GM23338 (cell line): ENCODE measurements at regions not wholly inside any gene's neighbourhood (a gene's known extent, or its start where the extent isn't known, plus 50 kb on each side); places are given as distances from the start of the nearest gene placed in this dataset.

Experiments
- ATAC-seq: fragments of 200-7000 bp; cut with Tn5 transposase; 3 replicates; pipeline ENCODE4 v1.9.1; 2020
- DNase-seq: peaks from one replicate; pipeline ENCODE4 v3.0.0-alpha.2; 2015; ENCODE audit warnings: low spot score
- H2AFZ ChIP-seq: fragments of 200-600 bp; sonication (generic); 2 replicates; pipeline ENCODE4 v1.8.0; 2016; ENCODE audit warnings: antibody characterized with exemption, mild to moderate bottlenecking, moderate library complexity
- H3F3A ChIP-seq: fragments of 200-600 bp; sonication (generic); replicated peaks from 2 replicates; pipeline ENCODE4 v1.8.0; 2017; ENCODE audit warnings: antibody characterized with exemption, mixed run types, low read depth
- H3K27ac ChIP-seq: fragments of 200-600 bp; sonication (generic); 2 replicates; pipeline ENCODE4 v1.6.1; 2016; ENCODE audit warnings: low read depth
- H3K27me3 ChIP-seq: fragments of 200-600 bp; sonication (generic); 2 replicates; pipeline ENCODE4 v1.8.0; 2016; ENCODE audit warnings: mild to moderate bottlenecking, mixed run types, moderate library complexity; ENCODE audit not compliant: insufficient read depth
- H3K36me3 ChIP-seq: fragments of 200-600 bp; sonication (generic); 2 replicates; pipeline ENCODE4 v1.8.0; 2016; ENCODE audit warnings: mild to moderate bottlenecking; ENCODE audit not compliant: insufficient read depth
- H3K4me1 ChIP-seq: fragments of 200-600 bp; sonication (generic); 2 replicates; pipeline ENCODE4 v1.8.0; 2016; ENCODE audit warnings: mild to moderate bottlenecking, moderate library complexity; ENCODE audit not compliant: insufficient read depth
- H3K4me2 ChIP-seq: fragments of 200-600 bp; sonication (generic); 2 replicates; pipeline ENCODE4 v1.7.1; 2017; ENCODE audit warnings: mixed run types
- H3K4me3 ChIP-seq: fragments of 200-600 bp; sonication (generic); 2 replicates; pipeline ENCODE4 v1.6.1; 2016; ENCODE audit warnings: mixed run types
- H3K79me2 ChIP-seq: fragments of 200-600 bp; sonication (generic); replicated peaks from 2 replicates; pipeline ENCODE4 v1.8.0; 2017; ENCODE audit warnings: mild to moderate bottlenecking; ENCODE audit not compliant: insufficient read depth
- H3K9me2 ChIP-seq: fragments of 200-600 bp; sonication (generic); 2 replicates; pipeline ENCODE4 v1.8.0; 2017; ENCODE audit not compliant: insufficient read depth
- H4K20me1 ChIP-seq: fragments of 200-600 bp; sonication (generic); replicated peaks from 2 replicates; pipeline ENCODE4 v1.8.0; 2017; ENCODE audit warnings: mild to moderate bottlenecking; ENCODE audit not compliant: insufficient read depth
- H3K27ac Mint-ChIP-seq: 2 replicates; pipeline ENCODE4 v1.8.0; 2020; ENCODE audit warnings: inconsistent platforms, mild to moderate bottlenecking, moderate library complexity, mixed read lengths
- H3K27me3 Mint-ChIP-seq: 3 replicates; pipeline ENCODE4 v1.8.0; 2022; ENCODE audit warnings: low read depth, mild to moderate bottlenecking, moderate library complexity, mixed read lengths, inconsistent platforms; ENCODE audit not compliant: insufficient read depth, poor library complexity
- H3K36me3 Mint-ChIP-seq: 3 replicates; pipeline ENCODE4 v1.8.0; 2021; ENCODE audit warnings: low read depth, mild to moderate bottlenecking, inconsistent platforms, moderate library complexity, mixed read lengths
- H3K4me1 Mint-ChIP-seq: 3 replicates; pipeline ENCODE4 v1.8.0; 2020; ENCODE audit warnings: mild to moderate bottlenecking, inconsistent platforms, mixed read lengths
- H3K4me3 Mint-ChIP-seq: 3 replicates; pipeline ENCODE4 v1.8.0; 2021; ENCODE audit warnings: moderate library complexity, mild to moderate bottlenecking, inconsistent platforms, mixed read lengths
- H3K9me3 Mint-ChIP-seq: 3 replicates; pipeline ENCODE4 v1.8.0; 2020; ENCODE audit warnings: moderate library complexity, mild to moderate bottlenecking, inconsistent platforms, mixed read lengths
- CREB1 ChIP-seq: fragments of 250-450 bp; sonication (Bioruptor Pico); IDR thresholded peaks from 2 replicates; pipeline ENCODE4 v1.5.0; 2020; ENCODE audit warnings: low read depth, mild to moderate bottlenecking, moderate library complexity
- CTCF ChIP-seq, 2 experiments: fragments of 200-600 bp in 1 of 2; sonication (generic) in 1 of 2; conservative IDR thresholded peaks; 2 replicates each; pipeline versions ENCODE4 v1.5.1 to v1.6.1; 2016 to 2017; ENCODE audit warnings: antibody characterized with exemption in 2 of 2, low read depth in 2 of 2, mild to moderate bottlenecking in 2 of 2, moderate library complexity in 1 of 2
- ETS1 ChIP-seq: IDR thresholded peaks from 2 replicates; pipeline ENCODE4 v1.6.1; 2016; ENCODE audit warnings: antibody characterized with exemption
- EZH2 ChIP-seq: fragments of 200-600 bp; sonication (generic); IDR thresholded peaks from one replicate; pipeline ENCODE4 v1.8.0; 2017; ENCODE audit warnings: antibody characterized with exemption, mild to moderate bottlenecking, low read depth; ENCODE audit not compliant: unreplicated experiment
- EZH2phosphoT487 ChIP-seq: fragments of 200-600 bp; sonication (generic); IDR thresholded peaks from one replicate; pipeline ENCODE4 v1.8.1; 2018; ENCODE audit warnings: antibody characterized with exemption; ENCODE audit not compliant: unreplicated experiment
- JUNB ChIP-seq: IDR thresholded peaks from one replicate; pipeline ENCODE4 v1.6.1; 2016; ENCODE audit warnings: antibody characterized with exemption; ENCODE audit not compliant: unreplicated experiment
- NANOG ChIP-seq: IDR thresholded peaks from 2 replicates; pipeline ENCODE4 v1.6.1; 2016; ENCODE audit warnings: antibody characterized with exemption, borderline replicate concordance
- POLR2AphosphoS5 ChIP-seq: IDR thresholded peaks from 2 replicates; pipeline ENCODE4 v1.6.1; 2016; ENCODE audit warnings: antibody characterized with exemption, low read depth
- REST ChIP-seq: IDR thresholded peaks from one replicate; pipeline ENCODE4 v1.6.1; 2018; ENCODE audit warnings: antibody characterized with exemption; ENCODE audit not compliant: unreplicated experiment
- STAT1 ChIP-seq: IDR thresholded peaks from one replicate; pipeline ENCODE4 v1.6.1; 2016; ENCODE audit warnings: antibody characterized with exemption; ENCODE audit not compliant: unreplicated experiment
- ZNF114 ChIP-seq: fragments of 250-450 bp; sonication (Bioruptor Pico); IDR thresholded peaks from 2 replicates; pipeline ENCODE4 v1.5.0; 2020; ENCODE audit warnings: mild to moderate bottlenecking, moderate library complexity
- ZNF331 ChIP-seq: fragments of 250-450 bp; sonication (Bioruptor Pico); IDR thresholded peaks from 2 replicates; pipeline ENCODE4 v1.5.0; 2020; ENCODE audit warnings: low read depth, mild to moderate bottlenecking, moderate library complexity
- ZNF462 ChIP-seq: fragments of 250-450 bp; sonication (Bioruptor Pico); IDR thresholded peaks from 2 replicates; pipeline ENCODE4 v1.5.0; 2020; ENCODE audit warnings: mild to moderate bottlenecking, moderate library complexity

GRCh38 chr12:19897900-19898408 is 458.7 kb downstream of the AEBP2 start:
- ATAC-seq = no peak
- Histone ChIP-seq H3K9me2 (no peaks in the 10 kb centered on the region), H3K4me2 (no peak overlapping the region), H3K27ac (no peak overlapping the region), H3K4me1 (no peaks in the 10 kb centered on the region), H4K20me1 (no peaks in the 10 kb centered on the region), H3K79me2 (no peaks in the 10 kb centered on the region), H3F3A (no peaks in the 10 kb centered on the region), H3K27me3 (no peaks in the 10 kb centered on the region), H2AFZ (no peak overlapping the region), H3K4me3 (no peak overlapping the region), H3K36me3 (no peaks in the 10 kb centered on the region)
- Mint-ChIP-seq H3K4me3 (no peak overlapping the region), H3K4me1 (no peaks in the 10 kb centered on the region), H3K27me3 (peaks cover 1% of the 10 kb centered on the region), H3K9me3 (no peaks in the 10 kb centered on the region), H3K36me3 (no peaks in the 10 kb centered on the region), H3K27ac (no peak overlapping the region)
- DNase-seq = no peak
- TF ChIP-seq NANOG (no peak), CTCF (conservative IDR thresholded peaks at IDR 0.05; ENCODE audit: low read depth in 2 of 2) (no peak), EZH2 (no peak), POLR2AphosphoS5 (no peak), ZNF114 (CRISPR knock-in tag) (no peak), CREB1 (CRISPR knock-in tag) (no peak), STAT1 (no peak), JUNB (no peak), ETS1 (no peak), ZNF462 (no peak), EZH2phosphoT487 (no peak), REST (no peak), ZNF331 (CRISPR knock-in tag) (no peak)
